ENCODE measurements at regions not wholly inside any gene's neighbourhood (a gene's known extent, or its start where the extent isn't known, plus 50 kb on each side); places are given as distances from the start of the nearest gene placed in this dataset.

DNA sequence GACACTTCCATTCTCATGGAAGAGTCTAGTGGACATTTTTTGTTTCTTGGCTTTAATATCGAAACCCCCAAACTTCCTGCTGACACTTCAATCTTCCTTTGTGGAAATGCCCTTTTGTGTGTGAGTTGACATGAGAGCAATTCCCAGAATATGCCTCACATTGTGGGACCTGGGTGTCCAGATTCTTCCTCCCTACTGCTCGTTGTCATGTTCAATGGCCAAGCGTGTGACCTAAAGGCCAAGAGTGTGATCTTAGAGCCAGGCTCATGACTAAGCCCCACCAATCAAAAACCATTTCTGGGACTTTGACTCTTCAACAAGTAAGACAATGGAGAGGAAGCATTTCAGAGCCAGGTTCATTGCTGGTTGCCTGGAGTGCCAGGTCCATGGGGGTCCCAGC is 52.5 kb upstream of the BMPER start:
- DNase-seq (ENCODE audit: low spot score) = no peak

- no peak for DNase-seq (ENCODE audit: low spot score)
Measured at GRCh38 chr7:33853361-33854062, 51.8 kb upstream of the BMPER start.

GRCh38 chr7:33854178-33854577 is 51.2 kb upstream of the BMPER start:
- no peak for DNase-seq (ENCODE audit: low spot score)

- no peak for DNase-seq (ENCODE audit: low spot score)
Measured at GRCh38 chr7:33854801-33855350, 50.5 kb upstream of the BMPER start.
